PC-9 (cell line): ENCODE measurements at regions not wholly inside any gene's neighbourhood (a gene's known extent, or its start where the extent isn't known, plus 50 kb on each side); places are given as distances from the start of the nearest gene placed in this dataset.

ENCODE experiments used
- BruUV-seq: library from RNA; stranded (reverse); fragments of 400-500 nt; replicated peaks from 2 replicates; lab custom pipeline; 2021; lab: Mats Ljungman, UMichigan
- CTCF ChIA-PET: fragments of 300-600 bp; sonication (Branson Sonifier 250); formaldehyde crosslinking; loops from one replicate; lab custom pipeline; 2022; ENCODE audit warnings: antibody characterized with exemption; lab: Charles Lee
- POLR2A ChIA-PET: fragments of 300-600 bp; sonication (Branson Sonifier 250); formaldehyde crosslinking; loops from one replicate; lab custom pipeline; 2022; ENCODE audit warnings: antibody characterized with exemption; ENCODE audit not compliant: unreplicated experiment; lab: Charles Lee
- DNase-seq, 2 experiments: peaks; one replicate each; pipeline versions ENCODE4 v3.0.0 to v3.0.0-alpha.2; 2015 to 2022; ENCODE audit warnings: mixed read lengths in 1 of 2
- H2AFZ ChIP-seq: fragments of 200-600 bp; sonication (generic); 2 replicates; pipeline ENCODE4 v1.8.1; 2017; ENCODE audit warnings: antibody characterized with exemption
- H3F3A ChIP-seq: fragments of 200-600 bp; sonication (generic); 2 replicates; pipeline ENCODE4 v1.8.1; 2017; ENCODE audit warnings: antibody characterized with exemption, mild to moderate bottlenecking, low read depth; ENCODE audit not compliant: insufficient read depth
- H3K27ac ChIP-seq: fragments of 200-600 bp; sonication (generic); 2 replicates; pipeline ENCODE4 v1.6.1; 2016; ENCODE audit warnings: mixed run types
- H3K27me3 ChIP-seq: fragments of 200-600 bp; sonication (generic); 2 replicates; pipeline ENCODE4 v1.6.1; 2016; ENCODE audit warnings: low read depth, mixed run types; ENCODE audit not compliant: insufficient read depth
- H3K36me3 ChIP-seq: fragments of 200-600 bp; sonication (generic); 2 replicates; pipeline ENCODE4 v1.6.1; 2016; ENCODE audit warnings: low read depth, mixed run types
- H3K4me1 ChIP-seq: fragments of 200-600 bp; sonication (generic); replicated peaks from 2 replicates; pipeline ENCODE4 v1.6.1; 2016; ENCODE audit warnings: mixed run types; ENCODE audit not compliant: insufficient read depth
- H3K4me2 ChIP-seq: fragments of 200-600 bp; sonication (generic); 2 replicates; pipeline ENCODE4 v1.6.1; 2017; ENCODE audit warnings: mixed run types
- H3K4me3 ChIP-seq: fragments of 200-600 bp; sonication (generic); 2 replicates; pipeline ENCODE4 v1.6.1; 2016; ENCODE audit warnings: mixed run types
- H3K79me2 ChIP-seq: fragments of 200-600 bp; sonication (generic); 2 replicates; pipeline ENCODE4 v1.6.1; 2017; ENCODE audit warnings: low read depth, mixed run types
- H3K9me2 ChIP-seq: fragments of 200-600 bp; sonication (generic); 2 replicates; pipeline ENCODE4 v1.8.1; 2017; ENCODE audit warnings: mild to moderate bottlenecking; ENCODE audit not compliant: insufficient read depth
- H3K9me3 ChIP-seq: fragments of 200-600 bp; sonication (generic); 2 replicates; pipeline ENCODE4 v1.8.1; 2016; ENCODE audit warnings: low read depth; ENCODE audit not compliant: insufficient read depth
- H4K20me1 ChIP-seq: fragments of 200-600 bp; sonication (generic); 2 replicates; pipeline ENCODE4 v1.8.1; 2017; ENCODE audit not compliant: insufficient read depth
- EZH2 ChIP-seq: fragments of 200-600 bp; sonication (generic); IDR thresholded peaks from 2 replicates; pipeline ENCODE4 v1.8.0; 2017; ENCODE audit warnings: antibody characterized with exemption, low read depth
- intact Hi-C: fragments of 100-400 bp; cut with micrococcal nuclease; formaldehyde crosslinking; loops from one replicate; pipeline ENCODE4 v1.10.0; 2022; ENCODE audit not compliant: unreplicated experiment
- TF ChIP-seq, protein P1 (sequence below): fragments of 200-600 bp; sonication (generic); conservative IDR thresholded peaks from 2 replicates; pipeline ENCODE4 v1.6.1; 2017; ENCODE audit warnings: mixed run types, antibody characterized with exemption, mild to moderate bottlenecking, moderate library complexity

GRCh38 chr6:21881969-21882465 lies 288.5 kb downstream of the SOX4 start:
- TF ChIP-seq, protein P1, sequence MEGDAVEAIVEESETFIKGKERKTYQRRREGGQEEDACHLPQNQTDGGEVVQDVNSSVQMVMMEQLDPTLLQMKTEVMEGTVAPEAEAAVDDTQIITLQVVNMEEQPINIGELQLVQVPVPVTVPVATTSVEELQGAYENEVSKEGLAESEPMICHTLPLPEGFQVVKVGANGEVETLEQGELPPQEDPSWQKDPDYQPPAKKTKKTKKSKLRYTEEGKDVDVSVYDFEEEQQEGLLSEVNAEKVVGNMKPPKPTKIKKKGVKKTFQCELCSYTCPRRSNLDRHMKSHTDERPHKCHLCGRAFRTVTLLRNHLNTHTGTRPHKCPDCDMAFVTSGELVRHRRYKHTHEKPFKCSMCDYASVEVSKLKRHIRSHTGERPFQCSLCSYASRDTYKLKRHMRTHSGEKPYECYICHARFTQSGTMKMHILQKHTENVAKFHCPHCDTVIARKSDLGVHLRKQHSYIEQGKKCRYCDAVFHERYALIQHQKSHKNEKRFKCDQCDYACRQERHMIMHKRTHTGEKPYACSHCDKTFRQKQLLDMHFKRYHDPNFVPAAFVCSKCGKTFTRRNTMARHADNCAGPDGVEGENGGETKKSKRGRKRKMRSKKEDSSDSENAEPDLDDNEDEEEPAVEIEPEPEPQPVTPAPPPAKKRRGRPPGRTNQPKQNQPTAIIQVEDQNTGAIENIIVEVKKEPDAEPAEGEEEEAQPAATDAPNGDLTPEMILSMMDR, result no peak
- no peak for TF ChIP-seq EZH2
- no peak overlapping the region for H2AFZ ChIP-seq
- no peaks in the 10 kb centered on the region for H3K36me3 ChIP-seq
- H3K9me3 ChIP-seq, result no peaks in the 10 kb centered on the region
- ChIA-PET CTCF (no interaction called here), POLR2A (no interaction called here)
- no peaks in the 10 kb centered on the region for H4K20me1 ChIP-seq
- H3K79me2 ChIP-seq, result no peaks in the 10 kb centered on the region
- no TSS peak for BruUV-seq
- H3F3A ChIP-seq, result no peaks in the 10 kb centered on the region
- no peaks in the 10 kb centered on the region for H3K9me2 ChIP-seq
- H3K27ac ChIP-seq, result no peak overlapping the region
- DNase-seq, result no peak
- H3K27me3 ChIP-seq, result no peaks in the 10 kb centered on the region
- no peak overlapping the region for H3K4me3 ChIP-seq
- no peak overlapping the region for H3K4me2 ChIP-seq
- no peaks in the 10 kb centered on the region for H3K4me1 ChIP-seq
- intact Hi-C loops, result no loop called here

DNA sequence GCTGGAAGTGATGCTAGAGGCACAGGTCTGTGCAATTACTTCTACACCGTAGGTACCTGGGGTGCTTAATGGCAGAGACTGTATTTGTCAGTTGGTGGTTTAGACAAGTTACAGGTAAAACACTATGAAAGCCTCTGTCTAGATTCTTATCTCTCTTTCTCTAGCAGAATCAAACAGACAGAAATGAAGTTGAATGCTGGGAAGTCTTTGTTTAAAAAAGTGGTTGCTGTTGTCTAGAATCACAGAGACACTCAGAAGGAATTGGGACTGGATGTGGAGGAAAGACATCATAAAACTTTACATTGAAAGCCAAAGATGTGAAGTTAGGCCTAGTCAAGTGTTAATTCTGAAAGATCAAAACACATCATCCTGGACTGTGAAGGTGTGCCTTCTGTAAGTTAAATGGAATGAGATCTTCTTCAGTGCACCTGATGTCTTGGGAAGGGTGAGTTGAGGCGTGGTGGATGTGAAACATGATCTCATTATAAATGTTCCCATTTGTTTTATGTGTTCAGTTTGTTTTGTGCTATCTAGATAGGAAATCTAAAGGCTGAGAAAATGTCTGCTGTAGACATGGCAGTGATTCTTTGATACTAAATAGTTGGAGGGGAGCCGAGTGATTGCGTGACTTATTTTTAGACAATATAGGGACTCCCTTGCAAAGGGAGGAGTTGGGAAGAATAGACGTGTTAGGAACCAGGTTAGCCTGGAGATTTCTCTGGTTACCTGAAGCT lies 290.2 kb downstream of the SOX4 start:
- Histone ChIP-seq H4K20me1 (no peaks in the 10 kb centered on the region), H2AFZ (no peak overlapping the region), H3K4me3 (no peak overlapping the region), H3K27ac (no peak overlapping the region), H3K4me2 (no peak overlapping the region), H3K4me1 (no peaks in the 10 kb centered on the region), H3K9me3 (no peaks in the 10 kb centered on the region), H3K79me2 (no peaks in the 10 kb centered on the region), H3K27me3 (no peaks in the 10 kb centered on the region), H3K9me2 (no peaks in the 10 kb centered on the region), H3F3A (no peaks in the 10 kb centered on the region), H3K36me3 (no peaks in the 10 kb centered on the region)
- DNase-seq, result no peak
- intact Hi-C loops, result no loop called here
- ChIA-PET POLR2A (no interaction called here), CTCF (no interaction called here)
- no TSS peak for BruUV-seq
- no peak for TF ChIP-seq EZH2
- TF ChIP-seq, protein P1, result no peak

DNA sequence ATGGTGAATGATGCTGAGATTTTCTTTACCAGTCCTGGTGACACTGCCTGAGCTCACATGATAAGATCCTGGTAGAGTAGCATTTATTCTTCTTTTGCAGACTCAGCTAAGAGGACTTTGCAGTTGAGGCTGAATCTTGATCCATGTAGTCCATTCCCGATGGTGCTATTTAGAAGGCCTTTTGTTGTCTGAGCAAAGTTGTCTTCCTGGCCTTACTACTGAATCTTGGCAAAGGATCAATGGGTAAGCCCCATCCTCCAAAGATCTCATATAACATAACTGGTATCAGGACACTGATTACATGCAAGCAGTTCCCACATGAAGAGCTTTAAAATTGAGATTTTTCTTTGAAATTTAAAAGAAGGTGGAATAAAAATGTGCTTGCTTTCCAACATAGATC lies 291.6 kb downstream of the SOX4 start:
- ChIA-PET POLR2A (no interaction called here), CTCF (interaction anchor here (0.6 kb wide), 1 partner anchor 284 kb away, joined by 3 read pairs; no protein-coding TSS in a partner anchor)
- Histone ChIP-seq H3F3A (no peaks in the 10 kb centered on the region), H3K27ac (no peak overlapping the region), H3K36me3 (no peaks in the 10 kb centered on the region), H3K4me1 (no peaks in the 10 kb centered on the region), H3K27me3 (no peaks in the 10 kb centered on the region), H4K20me1 (no peaks in the 10 kb centered on the region), H2AFZ (no peak overlapping the region), H3K9me3 (no peaks in the 10 kb centered on the region), H3K4me2 (no peak overlapping the region), H3K4me3 (no peak overlapping the region), H3K79me2 (no peaks in the 10 kb centered on the region), H3K9me2 (no peaks in the 10 kb centered on the region)
- no peak for DNase-seq
- BruUV-seq, result no TSS peak
- TF ChIP-seq, protein P1, result no peak
- no peak for TF ChIP-seq EZH2
- intact Hi-C loops, result no loop called here
